ENCODE measurements at regions not wholly inside any gene's neighbourhood (a gene's known extent, or its start where the extent isn't known, plus 50 kb on each side); places are given as distances from the start of the nearest gene placed in this dataset.

DNA sequence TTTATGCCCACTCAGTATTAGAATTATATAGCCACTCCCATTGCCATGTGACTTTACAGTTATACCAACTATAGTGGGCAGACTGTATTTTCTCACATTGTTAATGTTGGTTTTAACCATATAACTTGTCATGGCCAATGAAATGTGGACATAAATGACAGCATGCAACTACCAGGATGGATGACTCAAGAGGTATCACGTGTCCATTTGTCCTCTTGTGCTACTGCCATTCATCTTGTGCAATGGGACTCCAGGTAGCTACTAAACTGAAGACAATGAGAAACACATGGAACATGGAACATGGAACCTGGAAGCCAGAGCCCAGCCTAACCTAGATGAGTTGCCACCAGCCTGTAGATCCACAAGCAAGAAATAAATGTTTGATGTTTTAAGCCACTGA, 242.7 kb upstream of the IPO5 start:
- Histone ChIP-seq H3K9me3 (ENCODE audit: control insufficient read depth, insufficient read depth, low read depth, low read length) (no peaks in the 10 kb centered on the region), H3K27me3 (ENCODE audit: control insufficient read depth, insufficient read depth, low read length) (no peaks in the 10 kb centered on the region), H3K36me3 (ENCODE audit: control insufficient read depth, insufficient read depth, low read length) (no peaks in the 10 kb centered on the region), H3K27ac (ENCODE audit: low read length) (no peak overlapping the region), H3K4me1 (ENCODE audit: control insufficient read depth, insufficient read depth, low read length) (no peaks in the 10 kb centered on the region), H3K4me3 (ENCODE audit: low read depth in 2 of 2, low read length in 2 of 2) (no peak overlapping the region)
- DNase-seq (ENCODE audit: low read depth, low spot score), result no peak
- no peak for ATAC-seq
- in situ Hi-C loops (cut with HindIII; ENCODE audit: low pct_unique_long_range_greater_than_20kb, low sequenced_read_pairs) (no loop called here), intact Hi-C loops (cut with micrococcal nuclease; ENCODE audit: unreplicated experiment) (no loop called here)
- no TSS peak for BruUV-seq (replicated peaks)
- CTCF ChIA-PET, result no interaction called here
- POLR2A ChIA-PET, result no interaction called here
- TF ChIP-seq CTCF (IDR thresholded peaks at IDR 0.05) (no peak), TCF7L2 (IDR thresholded peaks at IDR 0.05; ENCODE audit: low read depth, low read length) (no peak), SIN3A (IDR thresholded peaks at IDR 0.05; ENCODE audit: borderline replicate concordance, insufficient read depth, low read depth, low read length) (no peak), POLR2AphosphoS5 (IDR thresholded peaks at IDR 0.05; ENCODE audit: low read depth, low read length) (no peak)
- TF ChIP-seq, protein P1, sequence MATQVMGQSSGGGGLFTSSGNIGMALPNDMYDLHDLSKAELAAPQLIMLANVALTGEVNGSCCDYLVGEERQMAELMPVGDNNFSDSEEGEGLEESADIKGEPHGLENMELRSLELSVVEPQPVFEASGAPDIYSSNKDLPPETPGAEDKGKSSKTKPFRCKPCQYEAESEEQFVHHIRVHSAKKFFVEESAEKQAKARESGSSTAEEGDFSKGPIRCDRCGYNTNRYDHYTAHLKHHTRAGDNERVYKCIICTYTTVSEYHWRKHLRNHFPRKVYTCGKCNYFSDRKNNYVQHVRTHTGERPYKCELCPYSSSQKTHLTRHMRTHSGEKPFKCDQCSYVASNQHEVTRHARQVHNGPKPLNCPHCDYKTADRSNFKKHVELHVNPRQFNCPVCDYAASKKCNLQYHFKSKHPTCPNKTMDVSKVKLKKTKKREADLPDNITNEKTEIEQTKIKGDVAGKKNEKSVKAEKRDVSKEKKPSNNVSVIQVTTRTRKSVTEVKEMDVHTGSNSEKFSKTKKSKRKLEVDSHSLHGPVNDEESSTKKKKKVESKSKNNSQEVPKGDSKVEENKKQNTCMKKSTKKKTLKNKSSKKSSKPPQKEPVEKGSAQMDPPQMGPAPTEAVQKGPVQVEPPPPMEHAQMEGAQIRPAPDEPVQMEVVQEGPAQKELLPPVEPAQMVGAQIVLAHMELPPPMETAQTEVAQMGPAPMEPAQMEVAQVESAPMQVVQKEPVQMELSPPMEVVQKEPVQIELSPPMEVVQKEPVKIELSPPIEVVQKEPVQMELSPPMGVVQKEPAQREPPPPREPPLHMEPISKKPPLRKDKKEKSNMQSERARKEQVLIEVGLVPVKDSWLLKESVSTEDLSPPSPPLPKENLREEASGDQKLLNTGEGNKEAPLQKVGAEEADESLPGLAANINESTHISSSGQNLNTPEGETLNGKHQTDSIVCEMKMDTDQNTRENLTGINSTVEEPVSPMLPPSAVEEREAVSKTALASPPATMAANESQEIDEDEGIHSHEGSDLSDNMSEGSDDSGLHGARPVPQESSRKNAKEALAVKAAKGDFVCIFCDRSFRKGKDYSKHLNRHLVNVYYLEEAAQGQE (IDR thresholded peaks at IDR 0.05; ENCODE audit: insufficient read depth in 1 of 2, low read depth in 2 of 2, low read length in 1 of 2), result no peak

DNA sequence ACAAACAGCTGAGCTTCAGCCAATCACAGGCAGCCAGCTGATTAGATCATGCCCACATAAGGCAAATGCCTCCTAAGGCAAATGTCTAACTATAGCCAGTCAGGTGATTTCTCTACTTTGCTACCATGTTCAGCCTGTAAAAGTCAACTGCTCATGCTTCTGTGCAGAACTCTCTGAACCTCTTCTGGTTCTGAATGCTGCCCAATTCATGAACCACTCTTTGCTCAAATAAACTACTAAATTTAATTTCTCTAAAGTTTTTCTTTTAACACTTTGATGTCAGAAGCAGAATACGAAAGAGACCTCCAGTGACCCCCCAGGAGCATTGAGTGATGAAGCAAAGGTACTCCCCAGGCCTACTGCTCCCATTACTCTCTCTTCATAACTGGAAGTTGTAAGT, 240.7 kb upstream of the IPO5 start:
- TF ChIP-seq, protein P1 (IDR thresholded peaks at IDR 0.05; ENCODE audit: insufficient read depth in 1 of 2, low read depth in 2 of 2, low read length in 1 of 2), result no peak
- no peak for TF ChIP-seq TCF7L2 (IDR thresholded peaks at IDR 0.05; ENCODE audit: low read depth, low read length)
- no peak for TF ChIP-seq SIN3A (IDR thresholded peaks at IDR 0.05; ENCODE audit: borderline replicate concordance, insufficient read depth, low read depth, low read length)
- no peak for TF ChIP-seq POLR2AphosphoS5 (IDR thresholded peaks at IDR 0.05; ENCODE audit: low read depth, low read length)
- no peak for TF ChIP-seq CTCF (IDR thresholded peaks at IDR 0.05)
- Histone ChIP-seq H3K9me3 (ENCODE audit: control insufficient read depth, insufficient read depth, low read depth, low read length) (no peaks in the 10 kb centered on the region), H3K27ac (ENCODE audit: low read length) (no peak overlapping the region), H3K27me3 (ENCODE audit: control insufficient read depth, insufficient read depth, low read length) (no peaks in the 10 kb centered on the region), H3K36me3 (ENCODE audit: control insufficient read depth, insufficient read depth, low read length) (no peaks in the 10 kb centered on the region), H3K4me3 (ENCODE audit: low read depth in 2 of 2, low read length in 2 of 2) (no peak overlapping the region), H3K4me1 (ENCODE audit: control insufficient read depth, insufficient read depth, low read length) (no peaks in the 10 kb centered on the region)
- intact Hi-C loops (cut with micrococcal nuclease; ENCODE audit: unreplicated experiment) (no loop called here), in situ Hi-C loops (cut with HindIII; ENCODE audit: low pct_unique_long_range_greater_than_20kb, low sequenced_read_pairs) (no loop called here)
- ChIA-PET POLR2A (no interaction called here), CTCF (no interaction called here)
- no peak for DNase-seq (ENCODE audit: low read depth, low spot score)
- BruUV-seq (replicated peaks), result no TSS peak
- ATAC-seq, result no peak
